ENCODE measurements at regions not wholly inside any gene's neighbourhood (a gene's known extent, or its start where the extent isn't known, plus 50 kb on each side); places are given as distances from the start of the nearest gene placed in this dataset.

GRCh38 chr5:174231956-174232487, 186.5 kb downstream of the NSG2 start:
- TF ChIP-seq CTCF (IDR thresholded peaks at IDR 0.05), result no peak
- TF ChIP-seq POLR2A (IDR thresholded peaks at IDR 0.05), result no peak

All from body of pancreas (tissue), 4 donors.